ENCODE measurements at regions not wholly inside any gene's neighbourhood (a gene's known extent, or its start where the extent isn't known, plus 50 kb on each side); places are given as distances from the start of the nearest gene placed in this dataset.

GRCh38 chr2:151029406-151030157, 232.1 kb downstream of the RBM43 start:
- no peak for DNase-seq

GRCh38 chr2:151028691-151029176, 232.9 kb downstream of the RBM43 start:
- no peak for DNase-seq

- no peak for DNase-seq
Measured at GRCh38 chr2:151027151-151027550, 234.5 kb downstream of the RBM43 start.

GRCh38 chr2:151025816-151026215, 235.8 kb downstream of the RBM43 start:
- DNase-seq = no peak

- DNase-seq = no peak
Measured at GRCh38 chr2:151024696-151025251, 236.9 kb downstream of the RBM43 start.

DNA sequence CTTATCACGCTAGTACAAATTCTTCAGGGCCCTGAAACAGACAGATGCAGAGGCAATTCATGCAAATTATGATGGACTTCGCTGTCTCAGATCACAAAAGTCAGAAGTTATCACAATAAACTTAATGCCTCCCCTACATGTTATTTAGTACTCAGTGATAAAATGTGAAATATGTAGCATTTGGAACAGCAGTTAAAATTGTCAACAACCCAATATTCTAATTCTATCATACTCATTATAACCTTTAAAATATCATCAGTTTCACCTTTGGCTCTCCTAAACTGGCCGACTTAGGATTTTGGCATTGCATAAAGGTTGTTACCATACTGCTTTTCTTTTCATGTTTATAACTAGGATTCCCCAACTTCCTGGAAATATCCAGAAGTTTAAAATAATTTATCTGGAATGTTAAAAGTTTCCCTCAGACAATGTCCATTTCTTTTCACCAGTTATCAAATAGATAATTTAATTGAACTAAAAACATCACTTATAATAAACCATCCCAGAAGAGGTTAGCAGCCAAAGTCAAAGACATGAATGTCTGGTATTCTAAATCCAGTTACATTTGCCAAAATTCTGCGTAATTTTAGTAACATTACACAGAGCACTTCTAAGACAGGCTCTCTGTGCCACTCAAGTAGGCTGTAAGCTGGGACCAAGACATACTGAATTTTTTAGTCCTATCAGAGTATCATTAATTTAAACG, 239.8 kb downstream of the RBM43 start:
- no peak for DNase-seq

DNA sequence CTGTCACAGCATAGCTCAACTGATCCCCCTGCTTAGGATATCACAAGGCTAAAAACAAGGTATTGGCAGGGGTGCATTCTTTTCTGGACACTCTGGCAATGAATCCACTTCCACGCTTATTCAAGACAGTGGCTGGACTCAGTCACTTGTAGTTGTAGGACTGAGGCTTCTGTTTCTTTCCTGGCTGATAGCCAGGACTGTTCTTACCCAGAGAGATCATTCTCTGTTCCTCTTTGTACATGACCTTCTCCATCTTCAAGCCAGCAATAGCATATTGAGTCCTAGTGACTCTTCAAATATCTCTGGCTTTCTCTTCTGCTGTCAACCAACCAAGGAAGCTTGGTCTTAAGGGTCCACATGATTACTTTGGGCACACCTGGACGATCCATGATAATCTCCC, 241.3 kb downstream of the RBM43 start:
- DNase-seq = no peak

- DNase-seq = no peak
Measured at GRCh38 chr2:151009437-151010175, 252.1 kb downstream of the RBM43 start.

- DNase-seq = peak in 1 of 2 experiments; percentile 37
Measured at GRCh38 chr2:151007365-151007764, 254.3 kb downstream of the RBM43 start.

GRCh38 chr2:151002959-151003600, 258.6 kb downstream of the RBM43 start:
- no peak for DNase-seq

DNA sequence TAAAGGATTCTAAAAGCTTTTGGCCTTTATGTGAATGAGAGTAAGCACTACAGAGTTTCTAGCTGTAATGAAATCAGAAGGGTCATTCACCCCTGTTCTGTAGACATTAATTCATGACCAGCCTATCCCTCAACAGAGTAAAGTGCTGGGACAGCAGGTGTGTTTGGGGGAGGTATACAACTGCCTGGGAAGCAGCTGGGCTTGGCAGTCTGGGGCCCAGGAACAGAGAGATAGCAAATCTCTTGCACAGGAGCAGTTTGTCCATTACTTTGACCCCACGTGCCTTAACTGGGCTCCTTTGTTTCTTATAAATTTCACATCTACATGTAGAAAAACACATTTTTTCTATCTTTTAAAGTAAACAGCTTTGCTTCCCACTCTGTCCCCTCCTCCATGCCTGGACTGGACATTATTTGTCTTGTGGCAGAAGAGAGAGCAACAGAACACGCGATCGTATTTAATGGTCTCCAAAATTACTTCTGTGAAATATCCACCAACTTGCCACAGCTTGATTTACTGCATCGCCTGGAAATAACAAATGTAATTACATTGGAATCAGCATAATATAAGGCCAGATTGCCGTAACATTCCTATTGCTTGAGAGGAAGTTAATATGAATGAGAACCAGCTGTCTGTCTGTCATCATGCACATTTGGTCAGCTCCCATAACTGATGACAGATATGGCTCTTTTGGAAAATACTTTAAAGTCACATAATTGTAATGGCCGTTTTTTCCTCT, 263.8 kb downstream of the RBM43 start:
- peak in 1 of 2 experiments; percentile 2 for DNase-seq

- DNase-seq = no peak
Measured at GRCh38 chr2:150997066-150997465, 264.6 kb downstream of the RBM43 start.

DNA sequence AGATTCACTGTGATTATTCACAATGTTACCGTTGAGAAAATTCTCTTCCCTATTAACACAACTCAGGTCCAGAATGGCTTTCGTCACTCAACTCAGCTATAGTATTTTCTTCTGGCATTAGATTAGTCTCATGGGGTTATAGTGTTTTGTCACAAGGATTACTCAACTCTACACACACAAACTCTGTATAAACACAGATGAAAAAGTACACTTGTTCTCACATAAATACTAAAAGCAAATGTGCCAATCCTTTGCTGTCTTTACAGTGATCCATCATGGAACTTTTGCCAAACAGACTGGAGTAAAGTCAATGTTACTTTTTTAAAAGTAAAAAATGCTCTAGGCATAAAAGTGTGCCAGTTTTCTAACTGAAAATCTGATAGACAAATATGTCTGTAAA, 267.6 kb downstream of the RBM43 start:
- DNase-seq = no peak

DNA sequence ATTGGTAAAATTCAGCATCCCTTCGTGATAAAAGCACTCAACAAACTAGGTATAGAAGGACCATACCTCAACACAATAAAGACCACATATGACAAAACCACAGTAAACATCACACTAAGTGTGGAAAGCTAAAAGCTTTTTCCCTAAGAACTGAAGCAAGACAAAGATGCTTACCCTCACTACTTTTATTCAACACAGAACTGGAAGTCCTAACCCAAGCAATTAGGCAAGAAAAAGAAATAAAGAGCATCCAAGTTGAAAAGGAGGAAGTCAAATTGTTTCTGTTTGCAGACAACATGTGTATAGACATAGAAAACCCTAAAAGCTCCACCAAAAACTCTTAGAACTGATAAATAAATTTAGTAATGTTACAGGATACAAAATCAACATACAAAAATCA, 271.7 kb downstream of the RBM43 start:
- DNase-seq = no peak

- no peak for DNase-seq
Measured at GRCh38 chr2:150985741-150986140, 275.9 kb downstream of the RBM43 start.

DNA sequence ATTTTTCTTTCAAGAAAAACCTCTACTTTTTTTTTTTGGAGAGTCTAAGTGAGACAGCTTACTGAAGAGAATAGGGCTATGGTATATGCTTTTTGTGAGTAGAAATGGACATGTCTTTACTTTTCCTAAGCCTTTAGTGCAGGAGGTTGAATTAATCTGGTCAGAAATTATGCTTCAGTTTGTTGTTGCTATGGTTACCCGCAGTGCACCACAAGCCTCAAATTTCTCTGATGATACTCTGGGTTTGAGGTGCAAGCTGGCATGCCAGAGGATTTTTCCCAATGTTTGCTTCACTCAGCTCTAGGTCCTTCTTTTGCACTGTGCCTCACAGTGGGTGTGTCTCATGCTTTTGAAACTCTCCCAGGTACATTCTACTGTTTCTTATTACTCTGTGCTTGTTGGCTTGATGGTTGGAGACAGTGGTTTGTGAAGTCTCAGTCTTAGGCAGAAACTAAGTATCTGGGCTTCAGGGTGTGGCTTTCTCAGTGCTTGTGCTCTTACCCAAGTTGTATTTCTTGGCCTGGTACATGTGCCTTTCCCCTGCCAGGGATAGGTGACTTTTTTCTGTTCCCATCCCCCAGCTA, 278.3 kb downstream of the RBM43 start:
- DNase-seq = no peak

DNA sequence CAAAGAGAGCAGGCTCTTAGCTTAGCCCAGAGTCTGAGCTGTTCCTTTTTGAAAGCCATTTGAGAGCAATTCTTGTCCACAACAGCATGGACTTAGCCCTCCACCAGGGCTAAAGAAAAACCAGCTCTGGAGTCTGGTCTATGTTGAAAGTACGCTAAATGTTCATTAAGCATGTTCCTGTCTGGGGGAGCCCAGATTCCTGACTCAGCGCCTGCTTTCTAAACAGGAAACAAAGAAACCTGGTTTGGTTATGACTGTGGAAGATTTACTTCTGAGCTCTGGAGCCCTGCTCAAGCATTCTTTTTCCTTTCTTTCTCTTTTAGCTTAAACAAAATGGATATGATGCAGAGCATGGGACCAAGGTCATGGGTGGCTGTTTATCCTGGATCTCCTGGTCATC, 279.8 kb downstream of the RBM43 start:
- DNase-seq = no peak

DNA sequence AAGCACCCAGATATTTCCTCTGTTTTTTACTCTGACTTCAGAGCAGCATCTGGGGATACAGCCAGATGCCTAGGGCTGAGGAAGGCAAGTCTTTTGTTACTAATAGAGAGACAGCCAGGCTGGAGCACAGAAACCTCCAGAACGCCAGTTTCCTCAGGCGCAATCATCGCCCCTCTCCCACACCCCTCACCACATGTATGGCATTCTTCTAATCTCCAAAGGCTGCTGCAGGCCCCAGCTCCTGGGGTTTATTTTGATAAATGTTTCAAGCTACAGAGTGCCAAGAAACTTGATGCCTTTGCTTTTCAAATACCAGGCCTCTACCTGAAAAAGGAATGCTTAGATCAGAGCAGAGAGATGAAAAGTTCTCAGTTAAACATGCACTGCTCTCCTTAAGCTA, 283.6 kb downstream of the RBM43 start:
- DNase-seq = no peak

- DNase-seq = no peak
Measured at GRCh38 chr2:150977296-150977695, 284.4 kb downstream of the RBM43 start.

GRCh38 chr2:150976604-150977003, 285.1 kb downstream of the RBM43 start:
- DNase-seq = no peak

DNA sequence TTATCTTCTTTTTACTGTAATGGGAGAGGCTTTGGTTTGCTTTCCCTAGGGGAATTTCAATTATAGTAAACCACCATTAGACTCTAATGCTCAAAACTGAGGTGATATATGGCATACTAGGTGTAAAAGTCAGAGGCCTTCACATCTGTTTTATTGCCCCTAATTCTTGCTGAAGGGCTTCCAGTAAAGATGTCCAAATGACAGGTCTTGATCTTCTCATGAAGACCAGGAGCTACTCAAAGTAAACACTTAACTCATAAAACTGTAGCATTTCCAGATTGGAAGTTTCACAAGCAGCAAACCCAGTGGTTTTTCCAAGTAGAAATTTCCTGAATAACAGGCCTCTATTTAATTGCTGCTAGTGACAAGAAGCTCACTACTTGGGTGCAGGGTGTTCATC, 286.8 kb downstream of the RBM43 start:
- no peak for DNase-seq

DNA sequence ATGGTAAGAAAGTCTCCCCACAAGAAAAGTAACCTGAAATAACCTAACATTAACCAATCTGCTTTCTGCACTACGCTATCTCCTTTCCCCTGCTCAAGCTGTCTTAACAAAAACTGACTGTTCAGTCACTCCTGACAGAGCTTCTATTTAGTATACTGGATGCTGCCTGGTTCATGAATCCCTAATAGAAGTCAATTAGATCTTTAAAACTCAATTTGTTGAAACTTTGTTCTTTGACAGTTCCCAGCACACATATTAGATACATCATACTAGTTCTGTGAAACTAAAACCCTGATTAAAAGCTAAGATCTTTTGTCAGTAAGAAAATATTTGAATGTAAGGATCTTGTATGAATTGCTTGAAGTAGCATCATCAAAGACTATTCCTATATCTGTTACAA, 287.4 kb downstream of the RBM43 start:
- no peak for DNase-seq
